T-helper 2 cell (primary cell): ENCODE measurements at regions not wholly inside any gene's neighbourhood (a gene's known extent, or its start where the extent isn't known, plus 50 kb on each side); places are given as distances from the start of the nearest gene placed in this dataset.
"Not testable (repeated sequence)": the region's sequence is repeated elsewhere in the genome, so short reads cannot be mapped to it uniquely, and the experiment has no call there.

Experiments used
- DNase-seq, 5 experiments: peaks; one replicate each; pipeline versions ENCODE4 v3.0.0 to v3.0.0-alpha.2; 2012 to 2022

DNA sequence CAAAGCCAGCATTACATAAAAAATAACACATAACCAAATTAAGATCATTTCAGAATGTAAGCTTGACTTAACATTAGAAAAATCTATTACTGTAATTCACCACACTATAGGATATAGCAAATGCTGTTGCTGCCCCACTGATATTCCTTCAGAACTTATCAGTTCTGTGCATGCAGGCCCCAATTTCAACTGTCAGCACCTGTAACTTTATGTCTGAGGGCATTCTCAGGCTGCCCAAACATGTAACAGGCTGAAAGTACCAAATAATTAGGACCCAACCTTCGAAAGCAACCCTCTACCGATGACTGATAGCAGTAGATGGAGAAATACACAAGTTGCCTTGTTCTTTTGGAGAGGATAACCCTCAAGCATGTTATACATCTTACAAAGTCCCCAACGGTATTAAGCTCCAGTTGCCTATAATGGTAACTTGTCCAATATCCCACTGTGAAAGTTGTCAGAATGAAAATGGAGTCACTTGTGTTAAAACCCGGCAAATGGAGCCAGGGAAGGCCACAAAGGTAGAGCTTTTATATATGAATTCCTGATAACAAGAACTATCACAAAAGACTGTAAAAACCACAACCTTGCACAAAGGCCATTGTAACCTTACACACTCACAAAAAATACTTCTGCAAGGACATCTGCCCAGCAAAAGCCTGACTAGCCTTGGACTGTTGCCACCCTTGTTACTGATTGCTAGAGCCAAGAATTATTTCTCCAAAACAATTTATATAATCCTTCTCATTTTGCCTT is 66.9 kb upstream of the ZNF746 start:
- DNase-seq, result no peak

DNA sequence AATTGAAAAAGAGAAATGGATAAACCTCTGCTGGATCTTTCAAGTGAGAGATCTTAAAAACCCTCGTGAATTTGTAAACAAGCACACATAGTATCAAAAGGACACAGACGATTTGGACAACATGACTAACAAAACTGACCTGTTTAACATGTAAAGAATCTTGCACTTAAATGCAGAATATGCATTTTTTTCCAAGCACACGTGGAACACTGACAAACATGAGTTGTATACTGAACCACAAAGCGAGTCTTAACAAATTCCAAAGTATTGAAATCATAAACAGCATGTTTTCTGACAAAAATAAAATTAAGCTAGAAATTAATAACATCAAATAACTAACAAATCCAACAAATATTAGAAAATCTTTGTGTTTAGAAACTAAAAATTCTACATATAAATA is 65.0 kb upstream of the ZNF746 start:
- no peak for DNase-seq

DNA sequence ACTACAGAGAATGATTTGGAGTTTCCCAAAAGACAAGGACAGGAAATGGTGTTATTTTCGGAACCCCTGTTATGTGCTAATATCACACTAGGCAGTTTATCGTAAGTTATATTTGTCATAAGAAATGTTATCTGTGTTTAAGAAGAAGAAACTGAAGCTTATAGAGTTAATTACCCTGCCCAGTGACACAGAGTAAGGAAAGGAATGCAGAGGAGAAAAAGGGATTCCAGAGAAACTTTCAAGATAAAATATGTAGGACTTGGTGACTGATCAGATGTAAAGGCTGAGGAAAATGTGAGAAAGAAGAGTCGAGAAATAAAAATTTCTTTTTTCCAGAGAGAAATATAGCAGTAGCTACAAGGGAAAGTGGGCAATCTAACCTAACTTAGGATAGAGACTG is 63.5 kb upstream of the ZNF746 start:
- no peak for DNase-seq

DNA sequence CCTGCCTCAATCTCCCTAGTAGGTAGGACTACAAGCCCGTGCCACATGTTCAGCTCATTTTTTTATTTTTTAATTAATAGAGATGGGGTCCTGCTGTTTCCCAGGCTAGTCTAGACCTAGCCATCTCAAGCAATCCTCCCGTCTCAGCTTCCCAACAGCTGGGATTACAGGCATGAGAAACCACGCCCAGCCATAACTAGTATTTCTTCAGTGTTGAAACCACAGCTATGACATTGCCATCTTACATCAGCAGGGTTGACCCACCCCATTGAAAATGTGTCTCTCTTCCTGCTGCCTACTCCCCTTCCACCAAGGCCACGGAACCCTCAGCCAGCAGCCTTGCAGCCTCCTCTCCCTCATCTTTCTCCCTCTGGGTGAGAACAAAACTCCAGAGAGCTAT is 62.1 kb upstream of the ZNF746 start:
- DNase-seq, result no peak

DNA sequence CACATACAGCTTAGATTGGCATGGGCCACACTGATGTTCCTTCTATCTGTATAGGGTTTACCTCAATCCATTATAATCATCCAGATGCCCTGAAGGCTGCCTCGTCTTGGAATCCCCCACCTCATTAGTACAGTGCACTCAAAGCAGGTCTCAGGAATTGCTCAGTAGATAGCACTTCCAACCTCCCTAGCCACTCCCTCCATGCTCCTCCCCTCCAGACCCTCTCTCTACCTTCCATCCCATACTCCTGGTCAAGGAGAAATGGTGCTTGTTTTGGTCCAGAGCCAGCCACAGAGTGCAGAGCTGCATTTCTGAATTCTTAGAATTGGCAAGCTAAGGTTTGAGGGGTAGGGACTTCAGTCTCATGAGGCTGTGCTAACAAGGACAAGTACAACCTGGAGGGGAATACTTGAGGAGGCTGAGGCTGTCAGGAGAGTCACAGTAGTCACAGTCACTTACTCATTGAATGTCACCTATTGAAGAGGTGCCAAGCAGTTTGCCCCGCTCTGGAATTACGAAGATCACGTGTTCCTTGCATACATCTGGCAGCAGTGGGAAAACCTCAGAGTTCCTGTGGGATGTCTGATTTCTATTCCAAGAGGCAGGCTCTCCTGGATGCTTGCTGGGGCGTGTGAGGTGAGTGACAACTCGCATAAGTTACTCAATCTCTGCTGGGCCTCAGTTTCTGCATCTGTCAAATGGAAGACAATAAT is 60.7 kb upstream of the ZNF746 start:
- DNase-seq, result no peak

DNA sequence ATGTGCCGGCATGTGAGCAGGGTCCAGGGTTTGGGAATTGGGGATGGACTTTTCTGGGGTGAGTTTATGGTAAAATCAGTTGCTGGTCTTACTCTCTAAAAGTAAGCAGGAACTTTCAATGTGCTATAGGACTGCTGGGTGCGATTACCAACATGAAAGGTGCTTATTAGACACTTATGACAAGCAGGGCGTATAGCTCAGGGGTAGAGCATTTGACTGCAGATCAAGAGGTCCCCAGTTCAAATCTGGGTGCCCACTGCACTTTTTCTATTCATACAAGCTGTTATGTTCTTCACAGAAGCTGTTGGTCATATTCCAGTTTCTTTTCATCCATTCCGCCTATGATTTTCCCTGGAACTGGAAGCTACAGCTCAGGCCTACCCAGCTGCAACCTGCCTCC is 58.9 kb upstream of the ZNF746 start:
- not testable (repeated sequence) for DNase-seq

DNA sequence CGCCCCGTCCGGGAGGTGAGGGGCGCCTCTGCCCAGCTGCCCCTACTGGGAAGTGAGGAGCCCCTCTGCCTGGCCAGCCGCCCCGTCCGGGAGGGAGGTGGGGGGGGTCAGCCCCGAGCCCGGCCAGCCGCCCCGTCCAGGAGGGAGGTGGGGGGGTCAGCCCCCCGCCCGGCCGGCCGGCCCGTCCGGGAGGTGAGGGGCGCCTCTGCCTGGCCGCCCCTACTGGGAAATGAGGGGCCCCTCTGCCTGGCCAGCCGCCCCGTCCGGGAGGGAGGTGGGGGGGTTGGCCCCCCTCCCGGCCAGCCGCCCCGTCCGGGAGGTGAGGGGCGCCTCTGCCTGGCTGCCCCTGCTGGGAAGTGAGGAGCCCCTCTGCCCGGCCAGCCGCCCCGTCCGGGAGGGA is 57.2 kb upstream of the ZNF746 start:
- not testable (repeated sequence) for DNase-seq

DNA sequence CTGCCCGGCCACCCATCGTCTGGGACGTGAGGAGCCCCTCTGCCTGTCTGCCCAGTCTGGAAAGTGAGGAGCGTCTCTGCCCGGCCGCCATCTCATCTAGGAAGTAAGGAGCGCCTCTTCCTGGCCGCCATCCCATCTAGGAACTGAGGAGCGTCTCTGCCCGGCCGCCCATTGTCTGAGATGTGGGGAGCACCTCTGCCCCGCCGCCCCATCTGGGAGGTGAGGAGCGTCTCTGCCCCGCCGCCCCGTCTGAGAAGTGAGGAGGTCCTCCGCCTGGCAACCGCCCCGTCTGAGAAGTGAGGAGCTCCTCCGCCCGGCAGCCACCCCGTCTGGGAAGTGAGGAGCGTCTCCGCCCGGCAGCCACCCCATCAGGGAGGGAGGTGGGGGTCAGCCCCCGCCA is 56.4 kb upstream of the ZNF746 start:
- not testable (repeated sequence) for DNase-seq

DNA sequence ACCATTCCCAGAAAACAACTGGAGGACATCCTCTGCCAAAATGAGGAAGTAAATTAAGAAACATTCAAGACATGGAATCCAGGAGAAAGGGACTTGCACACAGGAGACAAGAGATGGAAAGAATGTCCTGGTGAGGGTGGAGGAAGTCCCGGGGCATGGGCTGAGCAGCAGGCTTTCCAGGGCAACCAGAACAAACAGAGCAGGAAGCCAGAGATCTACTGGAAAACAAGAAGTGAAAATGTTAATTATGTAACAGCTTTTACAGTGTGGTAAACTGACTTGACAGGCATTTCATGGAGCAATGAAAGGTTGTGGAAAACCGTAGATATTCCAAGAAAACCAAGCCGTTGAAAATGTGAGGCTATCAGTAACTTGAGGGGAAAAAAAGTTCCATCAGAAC is 55.2 kb upstream of the ZNF746 start:
- no peak for DNase-seq
